ENCODE measurements at regions not wholly inside any gene's neighbourhood (a gene's known extent, or its start where the extent isn't known, plus 50 kb on each side); places are given as distances from the start of the nearest gene placed in this dataset.
A peak's percentile ranks its signal among the peaks of the same experiment; 100 is the strongest.

- H3K9ac ChIP-seq (ENCODE audit: low read length) = no peak overlapping the region
Measured at GRCh38 chr18:59839246-59839645, 60.5 kb upstream of the PMAIP1 start.

DNA sequence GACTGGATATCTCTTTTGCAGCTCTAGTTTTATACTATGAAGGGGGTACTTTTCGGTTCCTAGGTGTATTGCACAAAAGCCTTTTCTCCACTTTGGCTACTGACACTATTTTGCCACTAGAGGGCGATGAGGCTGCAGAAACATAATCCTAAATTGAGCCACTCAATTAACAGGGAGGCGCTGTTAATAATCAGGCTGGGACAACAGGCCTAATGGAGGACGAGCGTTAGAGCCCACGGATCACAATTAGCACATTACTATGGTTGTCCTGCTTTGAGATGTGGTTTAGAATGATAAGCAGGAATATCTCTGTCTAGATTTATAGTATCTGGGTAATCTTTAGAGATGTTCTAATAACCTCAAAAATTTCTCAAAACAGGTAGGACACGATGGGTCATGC is 62.2 kb upstream of the PMAIP1 start:
- Histone ChIP-seq H3K18ac (ENCODE audit: low read length) (no peak overlapping the region), H2BK120ac (ENCODE audit: low read depth, low read length) (no peak overlapping the region), H2BK5ac (ENCODE audit: low read length) (no peak overlapping the region), H2BK15ac (replicated peaks; ENCODE audit: low read depth) (no peak overlapping the region), H4K5ac (ENCODE audit: low read length) (no peak overlapping the region), H4K8ac (ENCODE audit: low read depth, low read length) (no peak overlapping the region), H3K27ac (ENCODE audit: low read depth, low read length) (no peak overlapping the region), H3K4me1 (ENCODE audit: control insufficient read depth, low read depth, low read length) (peaks cover 6% of the 10 kb centered on the region), H2AK5ac (ENCODE audit: low read length) (no peak overlapping the region), H3K4ac (ENCODE audit: low read depth, low read length) (no peak overlapping the region), H3K9ac (ENCODE audit: low read length) (no peak overlapping the region), H3K56ac (ENCODE audit: low read length) (no peak overlapping the region), H3K23ac (ENCODE audit: low read length) (no peak overlapping the region), H3K4me3 (ENCODE audit: low read length) (no peak overlapping the region), H3K36me3 (ENCODE audit: control insufficient read depth, insufficient read depth, low read length) (no peaks in the 10 kb centered on the region), H3K79me2 (ENCODE audit: control insufficient read depth, insufficient read depth, low read length) (no peaks in the 10 kb centered on the region), H3K79me1 (ENCODE audit: low read length) (no peaks in the 10 kb centered on the region), H3K4me2 (ENCODE audit: low read length) (no peak overlapping the region), H3K27me3 (ENCODE audit: insufficient read depth, low read length, poor library complexity) (no peaks in the 10 kb centered on the region)
- no CpG with 5 or more reads among the region's 7 CpGs for WGBS (ENCODE audit: extremely low coverage, insufficient coverage, low lambda C conversion rate)
- peak; percentile 85 for DNase-seq

More at GRCh38 chr18:59839246-59839645, 60.5 kb upstream of the PMAIP1 start:
- Histone ChIP-seq H4K8ac (ENCODE audit: low read depth, low read length) (no peak overlapping the region), H2BK5ac (ENCODE audit: low read length) (no peak overlapping the region), H3K4me1 (ENCODE audit: control insufficient read depth, low read depth, low read length) (peaks cover 6% of the 10 kb centered on the region), H2AK5ac (ENCODE audit: low read length) (no peak overlapping the region), H2BK15ac (replicated peaks; ENCODE audit: low read depth) (no peak overlapping the region), H3K27me3 (ENCODE audit: insufficient read depth, low read length, poor library complexity) (no peaks in the 10 kb centered on the region), H3K56ac (ENCODE audit: low read length) (no peak overlapping the region), H3K4ac (ENCODE audit: low read depth, low read length) (no peak overlapping the region), H3K27ac (ENCODE audit: low read depth, low read length) (no peak overlapping the region), H4K5ac (ENCODE audit: low read length) (no peak overlapping the region), H2BK120ac (ENCODE audit: low read depth, low read length) (no peak overlapping the region), H3K23ac (ENCODE audit: low read length) (no peak overlapping the region), H3K36me3 (ENCODE audit: control insufficient read depth, insufficient read depth, low read length) (no peaks in the 10 kb centered on the region), H3K4me2 (ENCODE audit: low read length) (no peak overlapping the region), H3K79me2 (ENCODE audit: control insufficient read depth, insufficient read depth, low read length) (no peaks in the 10 kb centered on the region), H3K18ac (ENCODE audit: low read length) (no peak overlapping the region), H3K4me3 (ENCODE audit: low read length) (no peak overlapping the region), H3K79me1 (ENCODE audit: low read length) (no peaks in the 10 kb centered on the region)
- no peak for DNase-seq
- no CpG with 5 or more reads among the region's 2 CpGs for WGBS (ENCODE audit: extremely low coverage, insufficient coverage, low lambda C conversion rate)

DNA sequence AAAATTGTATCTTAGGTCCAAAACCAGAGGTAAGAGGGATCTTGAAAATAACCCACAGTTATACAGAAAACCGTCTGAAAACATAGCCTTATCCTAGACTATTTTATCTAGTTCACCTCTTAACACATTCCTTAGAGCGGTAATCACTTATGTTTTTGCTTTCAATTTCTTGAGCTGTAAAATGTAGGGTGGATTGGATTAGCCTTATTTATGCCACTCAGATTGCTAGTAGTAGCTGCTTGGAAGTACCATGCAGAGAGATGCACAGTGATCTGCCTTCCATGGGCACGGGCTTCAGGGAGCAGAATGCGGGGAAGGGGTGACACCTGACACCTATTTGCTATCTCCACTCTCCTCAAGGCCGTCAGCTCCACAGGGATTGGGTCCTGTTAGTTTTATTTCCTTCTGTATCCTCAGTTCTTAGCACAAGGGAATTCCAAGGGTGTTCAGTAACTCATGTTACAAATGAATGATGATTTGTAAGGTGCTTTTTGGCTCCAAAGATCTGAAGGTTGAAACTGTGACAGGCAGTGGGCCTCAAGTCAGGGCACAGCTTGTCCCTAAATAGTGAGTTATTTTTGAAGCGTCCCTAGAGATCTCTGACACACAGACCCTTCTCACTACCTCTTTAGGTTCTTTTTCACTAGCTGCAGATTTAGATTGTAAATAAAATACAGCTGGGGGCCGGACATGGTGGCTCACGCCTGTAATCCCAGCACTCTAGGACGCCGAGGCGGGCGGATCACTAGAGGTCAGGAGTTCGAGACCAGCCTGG is 64.0 kb upstream of the PMAIP1 start:
- no peak overlapping the region for H3K56ac ChIP-seq (ENCODE audit: low read length)
- no peak overlapping the region for H2BK15ac ChIP-seq (replicated peaks; ENCODE audit: low read depth)
- H4K5ac ChIP-seq (ENCODE audit: low read length) = no peak overlapping the region
- peaks cover 6% of the 10 kb centered on the region for H3K4me1 ChIP-seq (ENCODE audit: control insufficient read depth, low read depth, low read length)
- no peaks in the 10 kb centered on the region for H3K27me3 ChIP-seq (ENCODE audit: insufficient read depth, low read length, poor library complexity)
- H3K23ac ChIP-seq (ENCODE audit: low read length) = no peak overlapping the region
- no CpG with 5 or more reads among the region's 13 CpGs for WGBS (ENCODE audit: extremely low coverage, insufficient coverage, low lambda C conversion rate)
- no peaks in the 10 kb centered on the region for H3K79me2 ChIP-seq (ENCODE audit: control insufficient read depth, insufficient read depth, low read length)
- H3K36me3 ChIP-seq (ENCODE audit: control insufficient read depth, insufficient read depth, low read length) = no peaks in the 10 kb centered on the region
- no peak overlapping the region for H3K4me2 ChIP-seq (ENCODE audit: low read length)
- H4K8ac ChIP-seq (ENCODE audit: low read depth, low read length) = no peak overlapping the region
- H2BK5ac ChIP-seq (ENCODE audit: low read length) = no peak overlapping the region
- H3K18ac ChIP-seq (ENCODE audit: low read length) = no peak overlapping the region
- H3K9ac ChIP-seq (ENCODE audit: low read length) = no peak overlapping the region
- DNase-seq = peak; percentile 54
- H3K4ac ChIP-seq (ENCODE audit: low read depth, low read length) = no peak overlapping the region
- H2BK120ac ChIP-seq (ENCODE audit: low read depth, low read length) = no peak overlapping the region
- no peak overlapping the region for H3K4me3 ChIP-seq (ENCODE audit: low read length)
- no peaks in the 10 kb centered on the region for H3K79me1 ChIP-seq (ENCODE audit: low read length)
- H3K27ac ChIP-seq (ENCODE audit: low read depth, low read length) = no peak overlapping the region
- no peak overlapping the region for H2AK5ac ChIP-seq (ENCODE audit: low read length)

DNA sequence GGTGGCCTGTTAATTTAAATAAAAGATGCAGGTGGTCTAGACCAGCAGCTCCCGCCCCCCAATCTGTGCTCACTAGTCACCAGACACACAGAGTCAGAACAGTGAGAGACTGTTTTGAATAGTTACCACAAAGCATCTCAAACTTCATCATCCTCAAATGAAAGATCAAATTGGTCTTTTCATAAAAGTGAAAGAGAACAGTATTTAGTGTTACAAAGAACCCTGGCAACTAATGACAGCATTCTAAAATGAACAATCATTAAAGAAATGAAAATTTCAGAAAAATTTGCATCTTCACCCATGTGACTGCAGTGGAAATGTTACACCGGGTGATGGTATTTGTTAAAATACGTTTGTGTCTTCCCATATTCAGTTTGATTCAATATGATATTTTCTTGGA is 65.5 kb upstream of the PMAIP1 start:
- no peak overlapping the region for H3K56ac ChIP-seq (ENCODE audit: low read length)
- DNase-seq = no peak
- no peaks in the 10 kb centered on the region for H3K79me1 ChIP-seq (ENCODE audit: low read length)
- no peak overlapping the region for H3K4me3 ChIP-seq (ENCODE audit: low read length)
- H4K8ac ChIP-seq (ENCODE audit: low read depth, low read length) = no peak overlapping the region
- H3K79me2 ChIP-seq (ENCODE audit: control insufficient read depth, insufficient read depth, low read length) = no peaks in the 10 kb centered on the region
- H2BK120ac ChIP-seq (ENCODE audit: low read depth, low read length) = no peak overlapping the region
- no peak overlapping the region for H2AK5ac ChIP-seq (ENCODE audit: low read length)
- no CpG with 5 or more reads among the region's 3 CpGs for WGBS (ENCODE audit: extremely low coverage, insufficient coverage, low lambda C conversion rate)
- no peak overlapping the region for H3K18ac ChIP-seq (ENCODE audit: low read length)
- H3K9ac ChIP-seq (ENCODE audit: low read length) = no peak overlapping the region
- no peaks in the 10 kb centered on the region for H3K27me3 ChIP-seq (ENCODE audit: insufficient read depth, low read length, poor library complexity)
- H3K27ac ChIP-seq (ENCODE audit: low read depth, low read length) = no peak overlapping the region
- no peak overlapping the region for H3K4me2 ChIP-seq (ENCODE audit: low read length)
- no peak overlapping the region for H2BK5ac ChIP-seq (ENCODE audit: low read length)
- peaks cover 6% of the 10 kb centered on the region for H3K4me1 ChIP-seq (ENCODE audit: control insufficient read depth, low read depth, low read length)
- H3K23ac ChIP-seq (ENCODE audit: low read length) = no peak overlapping the region
- H3K36me3 ChIP-seq (ENCODE audit: control insufficient read depth, insufficient read depth, low read length) = no peaks in the 10 kb centered on the region
- no peak overlapping the region for H3K4ac ChIP-seq (ENCODE audit: low read depth, low read length)
- no peak overlapping the region for H4K5ac ChIP-seq (ENCODE audit: low read length)
- H2BK15ac ChIP-seq (replicated peaks; ENCODE audit: low read depth) = no peak overlapping the region

GRCh38 chr18:59833785-59834184 is 66.0 kb upstream of the PMAIP1 start:
- no peak overlapping the region for H2BK5ac ChIP-seq (ENCODE audit: low read length)
- H3K9ac ChIP-seq (ENCODE audit: low read length) = no peak overlapping the region
- H3K4me3 ChIP-seq (ENCODE audit: low read length) = no peak overlapping the region
- H3K18ac ChIP-seq (ENCODE audit: low read length) = no peak overlapping the region
- H4K8ac ChIP-seq (ENCODE audit: low read depth, low read length) = no peak overlapping the region
- H3K36me3 ChIP-seq (ENCODE audit: control insufficient read depth, insufficient read depth, low read length) = no peaks in the 10 kb centered on the region
- WGBS (ENCODE audit: extremely low coverage, insufficient coverage, low lambda C conversion rate) = no CpG with 5 or more reads among the region's 3 CpGs
- H4K5ac ChIP-seq (ENCODE audit: low read length) = no peak overlapping the region
- no peak overlapping the region for H3K4me2 ChIP-seq (ENCODE audit: low read length)
- no peaks in the 10 kb centered on the region for H3K79me2 ChIP-seq (ENCODE audit: control insufficient read depth, insufficient read depth, low read length)
- peaks cover 6% of the 10 kb centered on the region for H3K4me1 ChIP-seq (ENCODE audit: control insufficient read depth, low read depth, low read length)
- H3K27ac ChIP-seq (ENCODE audit: low read depth, low read length) = no peak overlapping the region
- no peaks in the 10 kb centered on the region for H3K79me1 ChIP-seq (ENCODE audit: low read length)
- DNase-seq = no peak
- no peak overlapping the region for H2BK120ac ChIP-seq (ENCODE audit: low read depth, low read length)
- no peak overlapping the region for H2AK5ac ChIP-seq (ENCODE audit: low read length)
- H3K27me3 ChIP-seq (ENCODE audit: insufficient read depth, low read length, poor library complexity) = no peaks in the 10 kb centered on the region
- H3K4ac ChIP-seq (ENCODE audit: low read depth, low read length) = peak overlapping the region; percentile 27
- H3K56ac ChIP-seq (ENCODE audit: low read length) = no peak overlapping the region
- H2BK15ac ChIP-seq (replicated peaks; ENCODE audit: low read depth) = no peak overlapping the region
- no peak overlapping the region for H3K23ac ChIP-seq (ENCODE audit: low read length)

Data from mesendoderm (in vitro differentiated cells).